CD4-positive, alpha-beta T cell (primary cell): ENCODE measurements at regions not wholly inside any gene's neighbourhood (a gene's known extent, or its start where the extent isn't known, plus 50 kb on each side); places are given as distances from the start of the nearest gene placed in this dataset.

Experiments used
- ATAC-seq: fragments of 200-7000 bp; cut with Tn5 transposase; one replicate; pipeline ENCODE4 v1.10.0; 2022; ENCODE audit warnings: mild to moderate bottlenecking; ENCODE audit not compliant: poor library complexity
- CTCF ChIA-PET: fragments of 350-600 bp; sonication (Branson Sonifier 250); formaldehyde crosslinking; loops from one replicate; lab custom pipeline; 2021; ENCODE audit warnings: antibody characterized with exemption, inconsistent platforms; lab: Charles Lee
- POLR2A ChIA-PET: fragments of 350-600 bp; sonication (Branson Sonifier 250); formaldehyde crosslinking; loops from one replicate; lab custom pipeline; 2021; ENCODE audit warnings: antibody characterized with exemption, inconsistent platforms; lab: Charles Lee
- DNase-seq, 14 experiments: peaks; one replicate each; pipeline ENCODE4 v3.0.0-alpha.2; 2013 to 2020; ENCODE audit warnings: mixed read lengths in 2 of 14
- H3K27ac ChIP-seq, 2 donors: one replicate each; pipeline versions ENCODE4 v1.5.1 to v1.7.0; 2013; ENCODE audit warnings: low read length in 2 of 2, low read depth in 1 of 2, mild to moderate bottlenecking in 1 of 2
- H3K27me3 ChIP-seq, 2 experiments: 1 replicate in 1 of 2; 2 replicates in 1 of 2; pipeline versions ENCODE4 v1.6.1 to v1.7.0; 2013; ENCODE audit warnings: low read length in 2 of 2, control low read depth in 1 of 2, mild to moderate bottlenecking in 1 of 2, moderate library complexity in 1 of 2; ENCODE audit not compliant: insufficient read depth in 2 of 2, control insufficient read depth in 1 of 2
- H3K36me3 ChIP-seq: one replicate; pipeline ENCODE4 v1.6.1; 2013; ENCODE audit warnings: low read length, control low read depth; ENCODE audit not compliant: insufficient read depth
- H3K4me1 ChIP-seq: one replicate; pipeline ENCODE4 v1.6.1; 2013; ENCODE audit warnings: low read length, control low read depth; ENCODE audit not compliant: insufficient read depth
- H3K4me3 ChIP-seq: one replicate; pipeline ENCODE4 v1.5.1; 2013; ENCODE audit warnings: mild to moderate bottlenecking, low read length, moderate library complexity
- H3K9me3 ChIP-seq, 2 experiments: 1 replicate in 1 of 2; 2 replicates in 1 of 2; pipeline versions ENCODE4 v1.6.1 to v1.7.0; 2013; ENCODE audit warnings: low read length in 2 of 2, mild to moderate bottlenecking in 2 of 2, control low read depth in 1 of 2, moderate library complexity in 1 of 2; ENCODE audit not compliant: control insufficient read depth in 1 of 2, insufficient read depth in 1 of 2
- H3K27ac Mint-ChIP-seq: one replicate; pipeline ENCODE4 v1.8.0; 2020; ENCODE audit warnings: mixed read lengths
- H3K27me3 Mint-ChIP-seq: one replicate; pipeline ENCODE4 v1.8.0; 2021; ENCODE audit warnings: mixed read lengths
- H3K36me3 Mint-ChIP-seq: one replicate; pipeline ENCODE4 v1.8.0; 2021; ENCODE audit warnings: low read depth, mixed read lengths
- H3K4me1 Mint-ChIP-seq: one replicate; pipeline ENCODE4 v1.8.0; 2021; ENCODE audit warnings: low read depth, mixed read lengths
- H3K4me3 Mint-ChIP-seq: one replicate; pipeline ENCODE4 v1.8.0; 2020; ENCODE audit warnings: mild to moderate bottlenecking, mixed read lengths
- H3K9me3 Mint-ChIP-seq: one replicate; pipeline ENCODE4 v1.8.0; 2020; ENCODE audit warnings: mixed read lengths
- intact Hi-C, 2 experiments: fragments of 100-400 bp; cut with DNase I in 1 of 2; cut with micrococcal nuclease in 1 of 2; formaldehyde crosslinking; loops; one replicate each; pipeline versions ENCODE4 v1.15.1 to v1.9.0; 2023 to 2025; cut with DNase I, micrococcal nuclease
- TF ChIP-seq, protein P1 (sequence below): fragments of 200-600 bp; IDR thresholded peaks from one replicate; pipeline ENCODE4 v1.8.0; 2022; ENCODE audit warnings: antibody characterized with exemption, mild to moderate bottlenecking

- H3K4me1 ChIP-seq: no peaks in the 10 kb centered on the region
Observed at GRCh38 chr5:3508395-3508794, 87.2 kb upstream of the IRX1 start.

DNA sequence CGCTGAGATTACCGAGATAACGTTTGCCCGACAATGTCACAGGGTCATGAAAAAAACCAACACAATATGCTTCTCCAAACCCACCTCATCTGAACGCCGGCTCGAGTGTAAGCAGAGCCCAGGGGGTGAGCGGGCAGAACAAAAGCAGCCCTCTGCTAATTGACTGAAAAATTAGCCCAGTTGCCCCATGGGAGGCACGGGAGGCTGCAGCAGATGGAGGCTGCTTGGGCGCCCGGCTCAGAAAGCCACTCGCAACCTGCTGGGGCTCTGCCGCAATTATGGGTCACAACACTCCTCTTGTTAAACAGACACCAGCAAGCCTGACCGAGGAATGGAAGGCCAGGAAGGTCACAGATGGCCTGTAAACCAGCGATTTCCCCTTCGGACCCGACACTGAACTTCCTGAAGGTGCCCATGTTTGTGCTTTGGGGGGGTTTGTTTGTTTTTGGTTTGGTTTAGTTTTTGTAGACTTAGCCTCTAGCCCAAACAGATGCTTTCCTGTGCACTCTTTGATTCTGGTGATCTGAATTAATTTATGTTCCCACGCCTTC lies 104.6 kb upstream of the IRX1 start:
- Histone ChIP-seq H3K4me1 (no peaks in the 10 kb centered on the region), H3K27ac (no peak overlapping the region), H3K9me3 (peaks cover 0 to 27% of the 10 kb centered on the region in 2 experiments), H3K4me3 (no peak overlapping the region), H3K36me3 (no peaks in the 10 kb centered on the region), H3K27me3 (no peaks in the 10 kb centered on the region)
- ChIA-PET CTCF (no interaction called here), POLR2A (no interaction called here)
- no peaks in the 10 kb centered on the region for H3K27me3 Mint-ChIP-seq
- peaks cover 2% of the 10 kb centered on the region for H3K9me3 Mint-ChIP-seq
- no peaks in the 10 kb centered on the region for H3K36me3 Mint-ChIP-seq
- intact Hi-C loops: no loop called here
- no peak overlapping the region for H3K27ac Mint-ChIP-seq
- H3K4me1 Mint-ChIP-seq: no peaks in the 10 kb centered on the region
- TF ChIP-seq, protein P1, sequence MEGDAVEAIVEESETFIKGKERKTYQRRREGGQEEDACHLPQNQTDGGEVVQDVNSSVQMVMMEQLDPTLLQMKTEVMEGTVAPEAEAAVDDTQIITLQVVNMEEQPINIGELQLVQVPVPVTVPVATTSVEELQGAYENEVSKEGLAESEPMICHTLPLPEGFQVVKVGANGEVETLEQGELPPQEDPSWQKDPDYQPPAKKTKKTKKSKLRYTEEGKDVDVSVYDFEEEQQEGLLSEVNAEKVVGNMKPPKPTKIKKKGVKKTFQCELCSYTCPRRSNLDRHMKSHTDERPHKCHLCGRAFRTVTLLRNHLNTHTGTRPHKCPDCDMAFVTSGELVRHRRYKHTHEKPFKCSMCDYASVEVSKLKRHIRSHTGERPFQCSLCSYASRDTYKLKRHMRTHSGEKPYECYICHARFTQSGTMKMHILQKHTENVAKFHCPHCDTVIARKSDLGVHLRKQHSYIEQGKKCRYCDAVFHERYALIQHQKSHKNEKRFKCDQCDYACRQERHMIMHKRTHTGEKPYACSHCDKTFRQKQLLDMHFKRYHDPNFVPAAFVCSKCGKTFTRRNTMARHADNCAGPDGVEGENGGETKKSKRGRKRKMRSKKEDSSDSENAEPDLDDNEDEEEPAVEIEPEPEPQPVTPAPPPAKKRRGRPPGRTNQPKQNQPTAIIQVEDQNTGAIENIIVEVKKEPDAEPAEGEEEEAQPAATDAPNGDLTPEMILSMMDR: no peak
- no peak for ATAC-seq
- no peak for DNase-seq
- H3K4me3 Mint-ChIP-seq: no peak overlapping the region

More at GRCh38 chr5:3508395-3508794, 87.2 kb upstream of the IRX1 start:
- no peak for DNase-seq
- H3K9me3 Mint-ChIP-seq: no peaks in the 10 kb centered on the region
- Histone ChIP-seq H3K4me3 (no peak overlapping the region), H3K27me3 (no peaks in the 10 kb centered on the region), H3K36me3 (no peaks in the 10 kb centered on the region), H3K27ac (no peak overlapping the region), H3K9me3 (peaks cover 0 to 23% of the 10 kb centered on the region in 2 experiments)
- ATAC-seq: no peak
- TF ChIP-seq, protein P1: no peak
- ChIA-PET CTCF (interaction anchor here (0.6 kb wide), 1 partner anchor 38 kb away, joined by 3 read pairs; no protein-coding TSS in a partner anchor), POLR2A (interaction anchor here (0.6 kb wide), 1 partner anchor 888 kb away, joined by 3 read pairs; no protein-coding TSS in a partner anchor)
- no peak overlapping the region for H3K4me3 Mint-ChIP-seq
- H3K4me1 Mint-ChIP-seq: no peaks in the 10 kb centered on the region
- intact Hi-C loops: no loop called here
- H3K36me3 Mint-ChIP-seq: no peaks in the 10 kb centered on the region
- no peak overlapping the region for H3K27ac Mint-ChIP-seq
- no peaks in the 10 kb centered on the region for H3K27me3 Mint-ChIP-seq

GRCh38 chr5:3489239-3489843 lies 106.3 kb upstream of the IRX1 start:
- Mint-ChIP-seq H3K27me3 (no peaks in the 10 kb centered on the region), H3K36me3 (no peaks in the 10 kb centered on the region)

More at GRCh38 chr5:3489239-3489843, 106.3 kb upstream of the IRX1 start:
- no peaks in the 10 kb centered on the region for H3K4me1 Mint-ChIP-seq
- H3K27ac Mint-ChIP-seq: no peak overlapping the region
- ChIA-PET CTCF (no interaction called here), POLR2A (no interaction called here)
- TF ChIP-seq, protein P1: no peak
- H3K4me3 Mint-ChIP-seq: no peak overlapping the region
- peaks cover 0 to 30% of the 10 kb centered on the region in 2 experiments for H3K9me3 ChIP-seq
- DNase-seq (no peak), ATAC-seq (no peak)
- no peak overlapping the region for H3K4me3 ChIP-seq
- no peaks in the 10 kb centered on the region for H3K27me3 ChIP-seq
- H3K4me1 ChIP-seq: no peaks in the 10 kb centered on the region
- no peaks in the 10 kb centered on the region for H3K36me3 ChIP-seq
- H3K27ac ChIP-seq: no peak overlapping the region
- peaks cover 2% of the 10 kb centered on the region for H3K9me3 Mint-ChIP-seq
- intact Hi-C loops: no loop called here
